Sigmoid colon (tissue), 4 donors: ENCODE measurements at regions not wholly inside any gene's neighbourhood (a gene's known extent, or its start where the extent isn't known, plus 50 kb on each side); places are given as distances from the start of the nearest gene placed in this dataset.

Experiments used
- POLR2AphosphoS5 ChIP-seq, 4 donors: sonication (generic); formaldehyde crosslinking; IDR thresholded peaks; one replicate each; pipeline ENCODE4 v1.6.1; 2017; ENCODE audit warnings: antibody characterized with exemption in 4 of 4
- TF ChIP-seq, protein P1 (sequence below), 4 experiments: fragments of 450-650 bp in 3 of 4; fragments of 200-600 bp in 1 of 4; IDR thresholded peaks; one replicate each; pipeline ENCODE4 v1.5.1; 2016 to 2019; ENCODE audit warnings: antibody characterized with exemption in 4 of 4, mild to moderate bottlenecking in 3 of 4, moderate library complexity in 2 of 4

DNA sequence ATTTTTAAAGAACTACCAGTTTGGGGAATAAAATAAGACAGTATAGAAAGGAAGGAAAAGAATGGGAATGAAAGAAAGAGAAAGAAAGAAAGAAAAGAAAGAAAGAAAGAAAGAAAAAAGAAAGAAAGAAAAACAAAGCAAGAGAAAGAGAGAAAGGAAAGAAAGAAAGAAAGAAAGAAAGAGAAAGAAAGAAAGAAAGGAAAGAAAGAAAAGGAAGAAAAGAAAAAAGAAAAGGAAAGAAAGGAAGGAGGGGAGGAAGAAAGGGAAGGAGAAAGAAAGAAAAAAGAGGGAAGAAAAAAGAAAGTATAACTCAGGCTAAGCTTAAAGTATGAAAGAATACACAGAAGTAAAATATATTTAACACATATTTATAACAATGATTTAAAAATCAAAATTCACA, 51.0 kb upstream of the FGF10 start:
- no peak for TF ChIP-seq POLR2AphosphoS5 (IDR thresholded peaks at IDR 0.05)
- TF ChIP-seq, protein P1, sequence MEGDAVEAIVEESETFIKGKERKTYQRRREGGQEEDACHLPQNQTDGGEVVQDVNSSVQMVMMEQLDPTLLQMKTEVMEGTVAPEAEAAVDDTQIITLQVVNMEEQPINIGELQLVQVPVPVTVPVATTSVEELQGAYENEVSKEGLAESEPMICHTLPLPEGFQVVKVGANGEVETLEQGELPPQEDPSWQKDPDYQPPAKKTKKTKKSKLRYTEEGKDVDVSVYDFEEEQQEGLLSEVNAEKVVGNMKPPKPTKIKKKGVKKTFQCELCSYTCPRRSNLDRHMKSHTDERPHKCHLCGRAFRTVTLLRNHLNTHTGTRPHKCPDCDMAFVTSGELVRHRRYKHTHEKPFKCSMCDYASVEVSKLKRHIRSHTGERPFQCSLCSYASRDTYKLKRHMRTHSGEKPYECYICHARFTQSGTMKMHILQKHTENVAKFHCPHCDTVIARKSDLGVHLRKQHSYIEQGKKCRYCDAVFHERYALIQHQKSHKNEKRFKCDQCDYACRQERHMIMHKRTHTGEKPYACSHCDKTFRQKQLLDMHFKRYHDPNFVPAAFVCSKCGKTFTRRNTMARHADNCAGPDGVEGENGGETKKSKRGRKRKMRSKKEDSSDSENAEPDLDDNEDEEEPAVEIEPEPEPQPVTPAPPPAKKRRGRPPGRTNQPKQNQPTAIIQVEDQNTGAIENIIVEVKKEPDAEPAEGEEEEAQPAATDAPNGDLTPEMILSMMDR (IDR thresholded peaks at IDR 0.05) = no peak
